ENCODE measurements at regions not wholly inside any gene's neighbourhood (a gene's known extent, or its start where the extent isn't known, plus 50 kb on each side); places are given as distances from the start of the nearest gene placed in this dataset.
"Not testable (repeated sequence)": the region's sequence is repeated elsewhere in the genome, so short reads cannot be mapped to it uniquely, and the experiment has no call there.

- ATAC-seq = no peak
- Histone ChIP-seq H3K36me3 (no peaks in the 10 kb centered on the region), H3K27me3 (ENCODE audit: low read depth) (no peaks in the 10 kb centered on the region), H3K4me1 (no peaks in the 10 kb centered on the region), H3K9me3 (no peaks in the 10 kb centered on the region), H3K27ac (no peak overlapping the region), H3K4me3 (no peak overlapping the region)
- intact Hi-C loops (cut with DNase I) = no loop called here
- TF ChIP-seq CTCF (IDR thresholded peaks at IDR 0.05) = no peak
- no peak for DNase-seq
Observed at GRCh38 chr7:83259064-83259463, 96.4 kb upstream of the PCLO start.

- Histone ChIP-seq H3K36me3 (no peaks in the 10 kb centered on the region), H3K9me3 (peaks cover under 1% of the 10 kb centered on the region), H3K27ac (no peak overlapping the region), H3K4me3 (no peak overlapping the region), H3K27me3 (ENCODE audit: low read depth) (no peaks in the 10 kb centered on the region), H3K4me1 (no peaks in the 10 kb centered on the region)
- TF ChIP-seq CTCF (IDR thresholded peaks at IDR 0.05) = no peak
- intact Hi-C loops (cut with DNase I) = no loop called here
- ATAC-seq (no peak), DNase-seq (no peak)
Observed at GRCh38 chr7:83248000-83248399, 85.3 kb upstream of the PCLO start.

- H3K9me3 ChIP-seq; H3K4me1 ChIP-seq; H3K4me3 ChIP-seq; H3K27ac ChIP-seq; ATAC-seq; H3K36me3 ChIP-seq; H3K27me3 ChIP-seq (ENCODE audit: low read depth); intact Hi-C loops (cut with DNase I); DNase-seq: not testable (repeated sequence)
Observed at GRCh38 chr7:83219231-83219630, 56.5 kb upstream of the PCLO start.

GRCh38 chr7:83212883-83213282 lies 50.2 kb upstream of the PCLO start:
- Histone ChIP-seq H3K27ac (no peak overlapping the region), H3K9me3 (no peaks in the 10 kb centered on the region), H3K36me3 (no peaks in the 10 kb centered on the region), H3K4me3 (no peak overlapping the region), H3K27me3 (ENCODE audit: low read depth) (no peaks in the 10 kb centered on the region), H3K4me1 (no peaks in the 10 kb centered on the region)
- intact Hi-C loops (cut with DNase I) = no loop called here
- no peak for TF ChIP-seq CTCF (IDR thresholded peaks at IDR 0.05)
- DNase-seq = no peak
- ATAC-seq = no peak

Measured in lower lobe of right lung (tissue), 2 donors.